DOHH2 (cell line): ENCODE measurements at regions not wholly inside any gene's neighbourhood (a gene's known extent, or its start where the extent isn't known, plus 50 kb on each side); places are given as distances from the start of the nearest gene placed in this dataset.

Experiments used
- H3F3A ChIP-seq: fragments of 200-600 bp; sonication (generic), shearing (Covaris generic); 2 replicates; pipeline ENCODE4 v1.6.0; 2016; ENCODE audit warnings: antibody characterized with exemption, mild to moderate bottlenecking; ENCODE audit not compliant: control insufficient read depth, insufficient read depth
- H3K27ac ChIP-seq: fragments of 200-600 bp; sonication (generic); 2 replicates; pipeline ENCODE4 v1.5.1; 2014; ENCODE audit warnings: low read depth, mild to moderate bottlenecking, low read length, moderate library complexity
- H3K27me3 ChIP-seq: fragments of 200-600 bp; sonication (generic); 2 replicates; pipeline ENCODE4 v1.6.1; 2014; ENCODE audit warnings: mild to moderate bottlenecking, low read length, mixed read lengths; ENCODE audit not compliant: control insufficient read depth
- H3K36me3 ChIP-seq: fragments of 200-600 bp; sonication (generic); 2 replicates; pipeline ENCODE4 v1.6.1; 2014; ENCODE audit warnings: mild to moderate bottlenecking, low read length, moderate library complexity, mixed read lengths; ENCODE audit not compliant: control insufficient read depth
- H3K4me1 ChIP-seq: fragments of 200-600 bp; sonication (generic); 2 replicates; pipeline ENCODE4 v1.6.1; 2014; ENCODE audit warnings: mild to moderate bottlenecking, low read length, mixed read lengths; ENCODE audit not compliant: control insufficient read depth
- H3K4me2 ChIP-seq: fragments of 200-600 bp; sonication (generic); 2 replicates; pipeline ENCODE4 v1.6.0; 2014; ENCODE audit warnings: mild to moderate bottlenecking, low read length, moderate library complexity
- H3K4me3 ChIP-seq: fragments of 200-600 bp; sonication (generic); 2 replicates; pipeline ENCODE4 v1.5.1; 2014; ENCODE audit warnings: mild to moderate bottlenecking, low read length, mixed read lengths
- H3K79me2 ChIP-seq: fragments of 200-600 bp; sonication (generic); 2 replicates; pipeline ENCODE4 v1.6.1; 2014; ENCODE audit warnings: mild to moderate bottlenecking, low read length, mixed read lengths; ENCODE audit not compliant: control insufficient read depth
- H3K9me2 ChIP-seq: fragments of 200-600 bp; sonication (generic); replicated peaks from 2 replicates; pipeline ENCODE4 v1.6.1; 2014; ENCODE audit warnings: mild to moderate bottlenecking, low read length, mixed read lengths; ENCODE audit not compliant: control insufficient read depth
- H3K9me3 ChIP-seq: fragments of 200-600 bp; sonication (generic); 2 replicates; pipeline ENCODE4 v1.6.1; 2014; ENCODE audit warnings: antibody characterized with exemption, low read length, mixed read lengths; ENCODE audit not compliant: control insufficient read depth, insufficient read depth
- H4K20me1 ChIP-seq: fragments of 200-600 bp; sonication (generic); 2 replicates; pipeline ENCODE4 v1.6.0; 2014; ENCODE audit warnings: low read depth, mild to moderate bottlenecking, antibody characterized with exemption, low read length, moderate library complexity; ENCODE audit not compliant: control insufficient read depth, insufficient read depth
- EZH2phosphoT487 ChIP-seq: fragments of 200-600 bp; sonication (generic); IDR thresholded peaks from 2 replicates; pipeline ENCODE4 v1.6.1; 2017; ENCODE audit warnings: borderline replicate concordance, mild to moderate bottlenecking, antibody characterized with exemption, low read length, moderate library complexity, mixed read lengths
- TF ChIP-seq, protein P1 (sequence below): fragments of 200-600 bp; sonication (generic); IDR thresholded peaks from one replicate; pipeline ENCODE4 v1.5.1; 2014; ENCODE audit warnings: antibody characterized with exemption, mild to moderate bottlenecking, low read depth, low read length; ENCODE audit not compliant: poor library complexity, severe bottlenecking

DNA sequence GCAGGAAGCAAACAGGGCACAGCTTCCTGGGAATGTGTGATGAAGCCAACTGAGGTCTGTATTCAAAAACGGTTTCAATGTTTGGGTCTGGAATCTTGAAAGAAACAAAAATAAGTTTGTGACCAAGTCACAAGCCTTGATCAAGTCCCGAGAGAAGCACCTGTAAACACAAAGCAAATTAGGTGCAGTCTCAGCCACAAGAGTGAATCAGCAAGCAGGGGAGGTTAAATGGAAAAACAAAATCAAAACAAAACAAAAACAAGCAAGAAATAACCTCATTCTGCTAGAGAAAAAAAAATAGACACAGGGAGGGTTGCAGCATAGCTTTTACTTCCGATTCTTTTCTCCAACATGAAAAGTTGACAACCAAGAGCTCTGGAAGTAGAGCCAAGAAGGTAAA, 201.7 kb downstream of the CLIC5 start:
- H3K4me1 ChIP-seq: peaks cover 6% of the 10 kb centered on the region
- H3K4me3 ChIP-seq: no peak overlapping the region
- no peaks in the 10 kb centered on the region for H3K79me2 ChIP-seq
- no peak overlapping the region for H3K4me2 ChIP-seq
- H3K9me3 ChIP-seq: no peaks in the 10 kb centered on the region
- TF ChIP-seq, protein P1, sequence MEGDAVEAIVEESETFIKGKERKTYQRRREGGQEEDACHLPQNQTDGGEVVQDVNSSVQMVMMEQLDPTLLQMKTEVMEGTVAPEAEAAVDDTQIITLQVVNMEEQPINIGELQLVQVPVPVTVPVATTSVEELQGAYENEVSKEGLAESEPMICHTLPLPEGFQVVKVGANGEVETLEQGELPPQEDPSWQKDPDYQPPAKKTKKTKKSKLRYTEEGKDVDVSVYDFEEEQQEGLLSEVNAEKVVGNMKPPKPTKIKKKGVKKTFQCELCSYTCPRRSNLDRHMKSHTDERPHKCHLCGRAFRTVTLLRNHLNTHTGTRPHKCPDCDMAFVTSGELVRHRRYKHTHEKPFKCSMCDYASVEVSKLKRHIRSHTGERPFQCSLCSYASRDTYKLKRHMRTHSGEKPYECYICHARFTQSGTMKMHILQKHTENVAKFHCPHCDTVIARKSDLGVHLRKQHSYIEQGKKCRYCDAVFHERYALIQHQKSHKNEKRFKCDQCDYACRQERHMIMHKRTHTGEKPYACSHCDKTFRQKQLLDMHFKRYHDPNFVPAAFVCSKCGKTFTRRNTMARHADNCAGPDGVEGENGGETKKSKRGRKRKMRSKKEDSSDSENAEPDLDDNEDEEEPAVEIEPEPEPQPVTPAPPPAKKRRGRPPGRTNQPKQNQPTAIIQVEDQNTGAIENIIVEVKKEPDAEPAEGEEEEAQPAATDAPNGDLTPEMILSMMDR: no peak
- TF ChIP-seq EZH2phosphoT487: no peak
- H3K27ac ChIP-seq: no peak overlapping the region
- no peaks in the 10 kb centered on the region for H4K20me1 ChIP-seq
- H3K36me3 ChIP-seq: no peaks in the 10 kb centered on the region
- H3K9me2 ChIP-seq: no peaks in the 10 kb centered on the region
- no peaks in the 10 kb centered on the region for H3F3A ChIP-seq
- no peaks in the 10 kb centered on the region; the same call in 1 of the 2 replicates for H3K27me3 ChIP-seq

DNA sequence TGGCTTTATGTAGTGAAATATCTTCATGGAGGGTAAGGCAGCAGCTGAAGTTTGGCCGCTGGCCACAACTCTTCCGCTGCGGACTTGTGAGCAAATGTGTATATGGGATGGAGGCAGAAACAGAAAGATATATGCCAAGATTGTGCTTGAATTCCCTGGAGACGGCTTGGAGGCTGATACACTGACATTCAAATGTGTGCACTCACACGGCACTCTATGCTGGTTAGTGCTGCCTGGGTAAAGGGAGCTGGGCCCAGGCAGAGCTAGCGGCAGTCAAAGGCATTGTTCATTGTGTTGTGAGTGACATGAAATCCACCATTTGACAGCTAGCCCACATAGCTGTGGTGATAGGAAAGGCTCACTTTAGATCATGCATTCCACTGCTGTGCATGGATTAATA, 202.7 kb downstream of the CLIC5 start:
- H3K9me3 ChIP-seq: no peaks in the 10 kb centered on the region
- H3K36me3 ChIP-seq: no peaks in the 10 kb centered on the region
- H4K20me1 ChIP-seq: no peaks in the 10 kb centered on the region
- H3K79me2 ChIP-seq: no peaks in the 10 kb centered on the region
- TF ChIP-seq, protein P1: no peak
- TF ChIP-seq EZH2phosphoT487: no peak
- H3K4me1 ChIP-seq: peaks cover 6% of the 10 kb centered on the region
- H3K9me2 ChIP-seq: no peaks in the 10 kb centered on the region
- no peak overlapping the region for H3K27ac ChIP-seq
- H3K27me3 ChIP-seq: no peaks in the 10 kb centered on the region; the same call in 1 of the 2 replicates
- no peak overlapping the region for H3K4me3 ChIP-seq
- H3F3A ChIP-seq: no peaks in the 10 kb centered on the region
- H3K4me2 ChIP-seq: no peak overlapping the region

DNA sequence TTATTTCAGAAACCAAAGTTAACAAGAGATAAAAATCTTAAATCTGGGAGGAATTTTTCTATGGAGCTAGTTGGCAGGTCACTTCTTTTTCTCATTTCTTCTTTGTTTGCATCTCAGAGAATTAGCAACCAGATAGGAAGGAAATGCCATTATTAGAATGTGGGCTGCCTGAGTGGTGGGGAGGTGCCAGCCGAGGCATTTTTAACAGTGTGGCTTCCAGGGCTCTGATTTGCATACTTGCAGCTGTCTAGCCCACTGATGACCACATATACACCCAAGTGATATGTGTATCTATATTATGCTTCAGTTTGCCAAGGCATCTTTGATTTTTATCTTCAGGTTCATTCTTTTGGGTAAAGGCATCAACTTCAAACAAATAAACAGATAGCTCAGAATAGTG, 206.7 kb downstream of the CLIC5 start:
- no peaks in the 10 kb centered on the region for H3F3A ChIP-seq
- H3K27ac ChIP-seq: no peak overlapping the region
- H3K9me3 ChIP-seq: no peaks in the 10 kb centered on the region
- no peaks in the 10 kb centered on the region for H3K36me3 ChIP-seq
- H3K27me3 ChIP-seq: no peaks in the 10 kb centered on the region; the same call in 1 of the 2 replicates
- TF ChIP-seq EZH2phosphoT487: no peak
- TF ChIP-seq, protein P1: no peak
- H3K4me1 ChIP-seq: peaks cover 6% of the 10 kb centered on the region
- no peaks in the 10 kb centered on the region for H3K9me2 ChIP-seq
- H4K20me1 ChIP-seq: no peaks in the 10 kb centered on the region
- H3K4me3 ChIP-seq: no peak overlapping the region
- no peaks in the 10 kb centered on the region for H3K79me2 ChIP-seq
- H3K4me2 ChIP-seq: no peak overlapping the region
